ENCODE measurements at regions not wholly inside any gene's neighbourhood (a gene's known extent, or its start where the extent isn't known, plus 50 kb on each side); places are given as distances from the start of the nearest gene placed in this dataset.
"Not testable (repeated sequence)": the region's sequence is repeated elsewhere in the genome, so short reads cannot be mapped to it uniquely, and the experiment has no call there.

GRCh38 chr7:131627735-131628190 lies 71.3 kb upstream of the PODXL start:
- Mint-ChIP-seq H3K4me1 (no peaks in the 10 kb centered on the region), H3K27me3 (peaks cover 10 to 27% of the 10 kb centered on the region in 2 donors), H3K27ac (no peak overlapping the region), H3K4me3 (no peak overlapping the region), H3K36me3 (no peaks in the 10 kb centered on the region), H3K9me3 (no peaks in the 10 kb centered on the region)
- Histone ChIP-seq H3K36me3 (ENCODE audit: control insufficient read depth in 2 of 2, extremely low read depth in 1 of 2, insufficient read depth in 1 of 2, low read length in 1 of 2) (no peaks in the 10 kb centered on the region), H3K4me3 (ENCODE audit: control insufficient read depth in 1 of 2, extremely low read depth in 1 of 2, low read length in 1 of 2) (no peak overlapping the region), H3K27ac (ENCODE audit: low read length) (no peak overlapping the region), H3K4me1 (ENCODE audit: control insufficient read depth in 1 of 2, extremely low read depth in 1 of 2, insufficient read depth in 2 of 2, low read length in 2 of 2) (no peaks in the 10 kb centered on the region), H3K27me3 (replicated peaks in 1 of 2; ENCODE audit: control insufficient read depth in 2 of 2, extremely low read depth in 1 of 2, insufficient read depth in 2 of 2, low read length in 1 of 2) (peaks cover 0 to 32% of the 10 kb centered on the region in 2 experiments), H3K9me3 (no peaks in the 10 kb centered on the region)
- 78% methylated on average over 6 of the region's 6 CpGs for WGBS (ENCODE audit: insufficient coverage)
- DNase-seq (no peak), ATAC-seq (replicated peaks in 1 of 4) (no peak)
- POLR2A ChIA-PET, result no interaction called here
- CTCF ChIA-PET, result no interaction called here

- no peak overlapping the region for H3K4me3 ChIP-seq (ENCODE audit: control insufficient read depth in 1 of 2, extremely low read depth in 1 of 2, low read length in 1 of 2)
- no peak overlapping the region for H3K4me3 Mint-ChIP-seq
- H3K27me3 ChIP-seq (replicated peaks in 1 of 2; ENCODE audit: control insufficient read depth in 2 of 2, extremely low read depth in 1 of 2, insufficient read depth in 2 of 2, low read length in 1 of 2), result peaks cover 0 to 32% of the 10 kb centered on the region in 2 experiments
- DNase-seq (no peak), ATAC-seq (replicated peaks in 1 of 4) (no peak)
- peaks cover 10 to 26% of the 10 kb centered on the region in 2 donors for H3K27me3 Mint-ChIP-seq
- H3K27ac ChIP-seq (ENCODE audit: low read length), result no peak overlapping the region
- H3K9me3 ChIP-seq, result no peaks in the 10 kb centered on the region
- no peaks in the 10 kb centered on the region for H3K4me1 ChIP-seq (ENCODE audit: control insufficient read depth in 1 of 2, extremely low read depth in 1 of 2, insufficient read depth in 2 of 2, low read length in 2 of 2)
- no peaks in the 10 kb centered on the region for H3K4me1 Mint-ChIP-seq
- H3K36me3 Mint-ChIP-seq, result no peaks in the 10 kb centered on the region
- H3K36me3 ChIP-seq (ENCODE audit: control insufficient read depth in 2 of 2, extremely low read depth in 1 of 2, insufficient read depth in 1 of 2, low read length in 1 of 2), result no peaks in the 10 kb centered on the region
- 100% methylated on average over 2 of the region's 6 CpGs for WGBS (ENCODE audit: insufficient coverage)
- H3K9me3 Mint-ChIP-seq, result no peaks in the 10 kb centered on the region
- ChIA-PET POLR2A (no interaction called here), CTCF (no interaction called here)
- no peak overlapping the region for H3K27ac Mint-ChIP-seq
These were observed 70.2 kb upstream of the PODXL start for GRCh38 chr7:131626643-131627042.

- WGBS (ENCODE audit: insufficient coverage), result 52% methylated on average over 8 of the region's 12 CpGs
These were observed 69.5 kb upstream of the PODXL start for GRCh38 chr7:131625817-131626372.

DNA sequence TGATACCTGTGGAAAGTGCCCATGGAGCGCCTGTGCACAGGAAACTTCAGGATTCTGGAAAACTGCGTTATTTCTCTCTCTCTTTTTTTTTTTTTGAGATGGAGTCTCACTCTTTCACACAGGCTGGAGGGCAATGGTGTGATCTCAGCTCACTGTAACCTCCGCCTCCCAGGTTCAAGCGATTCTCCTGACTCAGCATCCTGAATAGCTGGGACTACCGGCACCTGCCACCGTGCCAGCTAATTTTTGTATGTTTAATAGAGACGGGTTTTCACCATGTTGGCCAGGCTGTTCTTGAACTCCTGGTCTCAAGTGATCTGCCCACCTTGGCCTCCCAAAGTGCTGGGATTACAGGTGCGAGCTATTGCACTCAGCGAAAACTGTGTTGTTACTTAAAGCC lies 68.9 kb upstream of the PODXL start:
- H3K4me3 ChIP-seq (ENCODE audit: control insufficient read depth in 1 of 2, extremely low read depth in 1 of 2, low read length in 1 of 2); CTCF ChIA-PET; ATAC-seq (replicated peaks in 1 of 4); H3K9me3 ChIP-seq; H3K4me1 Mint-ChIP-seq; H3K36me3 ChIP-seq (ENCODE audit: control insufficient read depth in 2 of 2, extremely low read depth in 1 of 2, insufficient read depth in 1 of 2, low read length in 1 of 2); POLR2A ChIA-PET; H3K27ac ChIP-seq (ENCODE audit: low read length); H3K9me3 Mint-ChIP-seq; H3K27ac Mint-ChIP-seq; H3K4me1 ChIP-seq (ENCODE audit: control insufficient read depth in 1 of 2, extremely low read depth in 1 of 2, insufficient read depth in 2 of 2, low read length in 2 of 2); H3K4me3 Mint-ChIP-seq; H3K36me3 Mint-ChIP-seq; DNase-seq: not testable (repeated sequence)
- H3K27me3 ChIP-seq (replicated peaks in 1 of 2; ENCODE audit: control insufficient read depth in 2 of 2, extremely low read depth in 1 of 2, insufficient read depth in 2 of 2, low read length in 1 of 2), result peaks cover 0 to 30% of the 10 kb centered on the region in 2 experiments
- 96% methylated on average over 6 of the region's 9 CpGs for WGBS (ENCODE audit: insufficient coverage)
- peaks cover 4 to 20% of the 10 kb centered on the region in 2 donors for H3K27me3 Mint-ChIP-seq

More at GRCh38 chr7:131625817-131626372, 69.5 kb upstream of the PODXL start:
- no peaks in the 10 kb centered on the region for H3K36me3 Mint-ChIP-seq
- no peaks in the 10 kb centered on the region for H3K9me3 Mint-ChIP-seq
- H3K4me1 Mint-ChIP-seq, result no peaks in the 10 kb centered on the region
- Histone ChIP-seq H3K36me3 (ENCODE audit: control insufficient read depth in 2 of 2, extremely low read depth in 1 of 2, insufficient read depth in 1 of 2, low read length in 1 of 2) (no peaks in the 10 kb centered on the region), H3K27me3 (replicated peaks in 1 of 2; ENCODE audit: control insufficient read depth in 2 of 2, extremely low read depth in 1 of 2, insufficient read depth in 2 of 2, low read length in 1 of 2) (peaks cover 0 to 32% of the 10 kb centered on the region in 2 experiments), H3K27ac (ENCODE audit: low read length) (no peak overlapping the region), H3K4me1 (ENCODE audit: control insufficient read depth in 1 of 2, extremely low read depth in 1 of 2, insufficient read depth in 2 of 2, low read length in 2 of 2) (no peaks in the 10 kb centered on the region), H3K9me3 (no peaks in the 10 kb centered on the region), H3K4me3 (ENCODE audit: control insufficient read depth in 1 of 2, extremely low read depth in 1 of 2, low read length in 1 of 2) (no peak overlapping the region)
- H3K27ac Mint-ChIP-seq, result no peak overlapping the region
- no peak overlapping the region for H3K4me3 Mint-ChIP-seq
- CTCF ChIA-PET, result no interaction called here
- peaks cover 6 to 22% of the 10 kb centered on the region in 2 donors for H3K27me3 Mint-ChIP-seq
- no peak for DNase-seq
- no peak for ATAC-seq (replicated peaks in 1 of 4)
- POLR2A ChIA-PET, result no interaction called here

DNA sequence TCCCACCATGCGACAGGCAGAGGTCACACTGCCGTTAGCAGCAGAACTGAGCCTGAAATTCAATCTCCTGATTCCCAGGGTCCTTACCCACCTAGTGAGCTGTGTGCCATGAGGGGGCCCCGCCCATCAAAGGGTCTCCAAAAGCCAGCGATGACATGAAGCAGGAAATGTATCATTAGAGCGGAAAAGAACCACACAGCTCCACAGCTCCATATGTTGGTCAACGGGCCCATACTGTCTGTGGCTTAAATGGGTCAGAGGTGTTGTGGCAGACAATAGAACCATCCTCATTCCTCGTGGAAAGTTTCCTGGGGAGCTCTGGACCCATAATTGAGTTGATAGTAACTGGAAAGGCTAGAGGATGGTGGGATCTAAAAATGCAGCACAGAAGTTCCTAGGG lies 68.1 kb upstream of the PODXL start:
- POLR2A ChIA-PET, result no interaction called here
- no peak overlapping the region for H3K27ac Mint-ChIP-seq

GRCh38 chr7:131623154-131623553 lies 66.7 kb upstream of the PODXL start:
- H3K9me3 ChIP-seq, result no peaks in the 10 kb centered on the region
- no peaks in the 10 kb centered on the region for H3K4me1 ChIP-seq (ENCODE audit: control insufficient read depth in 1 of 2, extremely low read depth in 1 of 2, insufficient read depth in 2 of 2, low read length in 2 of 2)
- Mint-ChIP-seq H3K4me1 (no peaks in the 10 kb centered on the region), H3K36me3 (no peaks in the 10 kb centered on the region), H3K27me3 (peaks cover 4 to 13% of the 10 kb centered on the region in 2 donors), H3K9me3 (no peaks in the 10 kb centered on the region), H3K27ac (no peak overlapping the region), H3K4me3 (no peak overlapping the region)
- no peak overlapping the region for H3K4me3 ChIP-seq (ENCODE audit: control insufficient read depth in 1 of 2, extremely low read depth in 1 of 2, low read length in 1 of 2)
- H3K27me3 ChIP-seq (replicated peaks in 1 of 2; ENCODE audit: control insufficient read depth in 2 of 2, extremely low read depth in 1 of 2, insufficient read depth in 2 of 2, low read length in 1 of 2), result peaks cover 0 to 21% of the 10 kb centered on the region in 2 experiments
- ATAC-seq (replicated peaks in 1 of 4) (no peak), DNase-seq (no peak)
- 37% methylated on average over 10 of the region's 10 CpGs for WGBS (ENCODE audit: insufficient coverage)
- H3K27ac ChIP-seq (ENCODE audit: low read length), result no peak overlapping the region
- POLR2A ChIA-PET, result interaction anchor here in 1 of 2 donors (0.7 kb wide), 1 partner anchor 14 kb away, joined by 4 read pairs; no protein-coding TSS in a partner anchor
- CTCF ChIA-PET, result no interaction called here
- H3K36me3 ChIP-seq (ENCODE audit: control insufficient read depth in 2 of 2, extremely low read depth in 1 of 2, insufficient read depth in 1 of 2, low read length in 1 of 2), result no peaks in the 10 kb centered on the region

More for the DNA sequence above, 68.1 kb upstream of the PODXL start:
- Histone ChIP-seq H3K36me3 (ENCODE audit: control insufficient read depth in 2 of 2, extremely low read depth in 1 of 2, insufficient read depth in 1 of 2, low read length in 1 of 2) (no peaks in the 10 kb centered on the region), H3K27ac (ENCODE audit: low read length) (no peak overlapping the region), H3K4me3 (ENCODE audit: control insufficient read depth in 1 of 2, extremely low read depth in 1 of 2, low read length in 1 of 2) (no peak overlapping the region), H3K4me1 (ENCODE audit: control insufficient read depth in 1 of 2, extremely low read depth in 1 of 2, insufficient read depth in 2 of 2, low read length in 2 of 2) (no peaks in the 10 kb centered on the region), H3K9me3 (no peaks in the 10 kb centered on the region), H3K27me3 (replicated peaks in 1 of 2; ENCODE audit: control insufficient read depth in 2 of 2, extremely low read depth in 1 of 2, insufficient read depth in 2 of 2, low read length in 1 of 2) (peaks cover 0 to 23% of the 10 kb centered on the region in 2 experiments)
- ATAC-seq (replicated peaks in 1 of 4), result no peak
- H3K4me1 Mint-ChIP-seq, result no peaks in the 10 kb centered on the region
- H3K9me3 Mint-ChIP-seq, result no peaks in the 10 kb centered on the region
- 17% methylated on average over 1 of the region's 7 CpGs for WGBS (ENCODE audit: insufficient coverage)
- no peaks in the 10 kb centered on the region for H3K36me3 Mint-ChIP-seq
- CTCF ChIA-PET, result no interaction called here
- no peak overlapping the region for H3K4me3 Mint-ChIP-seq
- H3K27me3 Mint-ChIP-seq, result peaks cover 1 to 15% of the 10 kb centered on the region in 2 donors
- DNase-seq, result no peak

- H3K9me3 Mint-ChIP-seq, result no peaks in the 10 kb centered on the region
- H3K27me3 ChIP-seq (replicated peaks in 1 of 2; ENCODE audit: control insufficient read depth in 2 of 2, extremely low read depth in 1 of 2, insufficient read depth in 2 of 2, low read length in 1 of 2), result peaks cover 0 to 16% of the 10 kb centered on the region in 2 experiments
- no peaks in the 10 kb centered on the region for H3K36me3 ChIP-seq (ENCODE audit: control insufficient read depth in 2 of 2, extremely low read depth in 1 of 2, insufficient read depth in 1 of 2, low read length in 1 of 2)
- H3K27me3 Mint-ChIP-seq, result peaks cover 6 to 14% of the 10 kb centered on the region in 2 donors
- H3K36me3 Mint-ChIP-seq, result no peaks in the 10 kb centered on the region
- H3K27ac ChIP-seq (ENCODE audit: low read length), result no peak overlapping the region
- no peak overlapping the region for H3K4me3 Mint-ChIP-seq
- H3K4me1 ChIP-seq (ENCODE audit: control insufficient read depth in 1 of 2, extremely low read depth in 1 of 2, insufficient read depth in 2 of 2, low read length in 2 of 2), result no peaks in the 10 kb centered on the region
- H3K9me3 ChIP-seq, result no peaks in the 10 kb centered on the region
- POLR2A ChIA-PET, result no interaction called here
- no peak for DNase-seq
- CTCF ChIA-PET, result no interaction called here
- WGBS (ENCODE audit: insufficient coverage), result no CpG with 5 or more reads among the region's 2 CpGs
- H3K27ac Mint-ChIP-seq, result no peak overlapping the region
- no peak for ATAC-seq (replicated peaks in 1 of 4)
- no peak overlapping the region for H3K4me3 ChIP-seq (ENCODE audit: control insufficient read depth in 1 of 2, extremely low read depth in 1 of 2, low read length in 1 of 2)
- H3K4me1 Mint-ChIP-seq, result no peaks in the 10 kb centered on the region
These were observed 65.2 kb upstream of the PODXL start for GRCh38 chr7:131621652-131622051.
